Tibial artery (tissue), 4 donors: ENCODE measurements at regions not wholly inside any gene's neighbourhood (a gene's known extent, or its start where the extent isn't known, plus 50 kb on each side); places are given as distances from the start of the nearest gene placed in this dataset.

Experiments used
- DNase-seq, 2 donors: peaks; one replicate each; pipeline ENCODE4 v3.0.0-alpha.2; 2019
- H3K27ac ChIP-seq, 2 donors: fragments of 200-600 bp; sonication (generic) in 1 of 2; 1 replicate in 1 of 2; 2 replicates in 1 of 2; pipeline ENCODE4 v1.5.1; 2018 to 2019; ENCODE audit warnings: mild to moderate bottlenecking in 1 of 2
- H3K27me3 ChIP-seq, 2 donors: fragments of 200-600 bp; sonication (generic) in 1 of 2; one replicate each; pipeline versions ENCODE4 v1.5.1 to v1.6.0; 2016 to 2019
- H3K36me3 ChIP-seq, 3 donors: fragments of 200-600 bp; sonication (generic) in 2 of 3; one replicate each; pipeline ENCODE4 v1.5.1; 2016 to 2019; ENCODE audit warnings: mild to moderate bottlenecking in 2 of 3
- H3K4me1 ChIP-seq, 4 donors: fragments of 200-600 bp; sonication (generic) in 2 of 4; 1 replicate in 3 of 4; 2 replicates in 1 of 4; pipeline ENCODE4 v1.5.1; 2016 to 2019
- H3K4me3 ChIP-seq, 2 donors: fragments of 200-600 bp; sonication (generic) in 1 of 2; 1 replicate in 1 of 2; 2 replicates in 1 of 2; pipeline ENCODE4 v1.5.1; 2018 to 2019; ENCODE audit warnings: mild to moderate bottlenecking in 2 of 2
- H3K9me3 ChIP-seq, 3 donors: fragments of 200-600 bp; sonication (generic) in 1 of 3; one replicate each; pipeline ENCODE4 v1.5.1; 2016 to 2019
- CTCF ChIP-seq, 2 experiments: fragments of 200-600 bp in 1 of 2; fragments of 450-650 bp in 1 of 2; IDR thresholded peaks; one replicate each; pipeline ENCODE4 v1.5.1; 2017 to 2019; ENCODE audit warnings: antibody characterized with exemption in 2 of 2, mild to moderate bottlenecking in 1 of 2, moderate library complexity in 1 of 2
- intact Hi-C: fragments of 100-400 bp; cut with DNase I; formaldehyde crosslinking; loops from one replicate; pipeline ENCODE4 v1.15.0; 2023; ENCODE audit warnings: low total_unique reads

- no peak for DNase-seq
- H3K27ac ChIP-seq = no peak overlapping the region
- no peaks in the 10 kb centered on the region for H3K27me3 ChIP-seq
- intact Hi-C loops = no loop called here
- H3K9me3 ChIP-seq = no peaks in the 10 kb centered on the region
- H3K4me1 ChIP-seq = no peaks in the 10 kb centered on the region
- no peak for TF ChIP-seq CTCF (IDR thresholded peaks at IDR 0.05)
- H3K36me3 ChIP-seq = no peaks in the 10 kb centered on the region
- H3K4me3 ChIP-seq = no peak overlapping the region
These were observed 816.8 kb upstream of the PCDH9 start for GRCh38 chr13:68046903-68047302.

- Histone ChIP-seq H3K4me1 (no peaks in the 10 kb centered on the region), H3K9me3 (no peaks in the 10 kb centered on the region), H3K36me3 (no peaks in the 10 kb centered on the region), H3K27ac (no peak overlapping the region), H3K4me3 (no peak overlapping the region), H3K27me3 (no peaks in the 10 kb centered on the region)
- intact Hi-C loops = no loop called here
- no peak for TF ChIP-seq CTCF (IDR thresholded peaks at IDR 0.05)
- no peak for DNase-seq
These were observed 800.1 kb upstream of the PCDH9 start for GRCh38 chr13:68030152-68030809.

- intact Hi-C loops = no loop called here
- no peak for TF ChIP-seq CTCF (IDR thresholded peaks at IDR 0.05)
- H3K27me3 ChIP-seq = no peaks in the 10 kb centered on the region
- DNase-seq = no peak
- no peaks in the 10 kb centered on the region for H3K4me1 ChIP-seq
- no peak overlapping the region for H3K4me3 ChIP-seq
- no peaks in the 10 kb centered on the region for H3K9me3 ChIP-seq
- no peak overlapping the region for H3K27ac ChIP-seq
- no peaks in the 10 kb centered on the region for H3K36me3 ChIP-seq
These were observed 798.6 kb upstream of the PCDH9 start for GRCh38 chr13:68028701-68029100.

GRCh38 chr13:68027306-68027705 is 797.2 kb upstream of the PCDH9 start:
- Histone ChIP-seq H3K9me3 (no peaks in the 10 kb centered on the region), H3K27me3 (no peaks in the 10 kb centered on the region), H3K27ac (no peak overlapping the region), H3K36me3 (no peaks in the 10 kb centered on the region), H3K4me3 (no peak overlapping the region), H3K4me1 (no peaks in the 10 kb centered on the region)
- TF ChIP-seq CTCF (IDR thresholded peaks at IDR 0.05) = no peak
- intact Hi-C loops = no loop called here
- DNase-seq = no peak

- no peaks in the 10 kb centered on the region for H3K36me3 ChIP-seq
- no peak for DNase-seq
- H3K4me3 ChIP-seq = no peak overlapping the region
- H3K27me3 ChIP-seq = no peaks in the 10 kb centered on the region
- TF ChIP-seq CTCF (IDR thresholded peaks at IDR 0.05) = no peak
- no peaks in the 10 kb centered on the region for H3K9me3 ChIP-seq
- no peak overlapping the region for H3K27ac ChIP-seq
- intact Hi-C loops = no loop called here
- H3K4me1 ChIP-seq = no peaks in the 10 kb centered on the region
These were observed 795.9 kb upstream of the PCDH9 start for GRCh38 chr13:68026077-68026476.

GRCh38 chr13:68025604-68026003 is 795.5 kb upstream of the PCDH9 start:
- Histone ChIP-seq H3K27ac (no peak overlapping the region), H3K9me3 (no peaks in the 10 kb centered on the region), H3K4me1 (no peaks in the 10 kb centered on the region), H3K36me3 (no peaks in the 10 kb centered on the region), H3K27me3 (no peaks in the 10 kb centered on the region), H3K4me3 (no peak overlapping the region)
- intact Hi-C loops = no loop called here
- TF ChIP-seq CTCF (IDR thresholded peaks at IDR 0.05) = no peak
- DNase-seq = no peak
